ENCODE measurements at regions not wholly inside any gene's neighbourhood (a gene's known extent, or its start where the extent isn't known, plus 50 kb on each side); places are given as distances from the start of the nearest gene placed in this dataset.
"Not testable (repeated sequence)": the region's sequence is repeated elsewhere in the genome, so short reads cannot be mapped to it uniquely, and the experiment has no call there.

DNA sequence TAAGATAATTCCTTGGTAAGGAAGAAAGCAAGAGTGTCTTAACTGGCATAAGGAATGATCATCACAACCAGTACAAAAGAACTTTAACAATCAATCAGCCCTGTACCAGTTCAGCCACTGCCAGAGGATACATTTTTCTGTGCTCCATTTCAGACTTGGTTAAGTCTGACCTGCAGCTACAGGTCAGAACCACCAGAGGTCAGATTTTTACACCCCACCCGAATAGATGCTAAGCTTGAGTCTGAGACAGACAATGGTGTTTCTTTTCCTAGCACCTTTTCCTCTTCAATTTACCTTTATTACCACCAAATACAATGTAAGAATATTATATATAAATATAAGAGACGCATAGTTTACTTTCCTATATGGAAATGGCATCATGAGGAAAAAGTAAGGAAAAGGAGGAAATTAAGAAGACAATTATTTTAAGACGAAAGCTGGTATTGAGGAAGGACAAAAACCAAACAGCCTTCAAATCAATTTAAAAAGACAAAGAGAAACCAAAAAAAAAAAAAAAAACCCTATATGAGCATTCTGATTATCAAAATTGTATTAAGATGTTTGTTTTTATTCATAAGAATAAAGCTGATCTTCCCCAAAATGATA lies 215.3 kb upstream of the TTC29 start:
- DNase-seq (ENCODE audit: low read depth), result peak; percentile 42

DNA sequence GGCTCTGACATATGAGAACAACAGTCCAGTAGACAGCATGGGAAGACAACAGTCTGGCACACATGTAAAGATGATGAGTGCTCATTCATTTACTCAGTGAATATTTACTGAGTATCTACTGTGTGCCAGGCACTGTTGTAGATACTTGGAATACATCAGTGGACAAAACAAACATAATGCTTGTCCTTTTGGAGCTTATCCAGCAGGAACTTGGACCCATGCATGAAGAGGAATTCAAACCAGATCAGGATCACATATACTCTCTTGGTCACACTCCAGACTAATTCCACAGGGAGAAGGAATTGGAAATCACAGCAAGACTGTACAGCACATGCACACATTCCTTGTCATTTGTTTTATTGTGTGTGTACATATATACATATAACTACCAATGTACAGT lies 217.6 kb upstream of the TTC29 start:
- DNase-seq (ENCODE audit: low read depth), result no peak

DNA sequence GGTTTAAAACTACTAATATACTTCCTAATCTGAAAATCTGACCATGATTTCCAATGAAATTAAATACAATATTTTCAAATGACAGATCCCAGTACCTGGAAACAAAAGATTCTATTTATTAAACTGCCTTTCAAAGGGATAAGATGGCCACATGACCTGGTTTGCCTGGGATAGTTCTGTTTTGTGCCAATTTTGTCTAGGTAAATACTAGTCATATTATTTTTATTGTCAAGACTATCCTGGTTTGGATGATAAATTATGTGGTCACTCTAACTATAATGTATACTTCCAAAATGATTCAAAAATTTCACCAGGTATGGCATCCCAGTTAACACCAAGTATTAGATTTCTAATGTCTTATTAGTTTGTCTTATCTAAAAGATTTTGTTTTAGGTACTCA lies 222.5 kb upstream of the TTC29 start:
- DNase-seq (ENCODE audit: low read depth), result not testable (repeated sequence)

DNA sequence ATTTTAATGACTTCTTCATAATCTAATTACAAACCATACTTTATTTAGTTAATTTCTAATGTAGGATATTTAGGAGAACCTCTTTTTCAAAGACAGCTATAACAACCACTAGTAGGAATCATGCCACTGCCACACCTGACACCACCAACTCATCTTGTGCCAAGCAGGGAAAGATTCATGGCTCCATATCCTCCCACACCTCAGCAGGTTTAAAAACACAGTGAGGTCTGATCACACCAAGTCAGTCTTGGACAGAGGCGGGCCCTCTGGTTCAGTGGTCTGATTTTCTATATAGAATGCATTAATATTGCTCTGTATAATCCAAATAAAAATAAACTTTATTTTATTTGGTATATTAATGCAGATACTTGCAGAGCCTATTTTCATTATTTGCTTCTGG lies 227.7 kb upstream of the TTC29 start:
- DNase-seq (ENCODE audit: low read depth), result no peak

DNA sequence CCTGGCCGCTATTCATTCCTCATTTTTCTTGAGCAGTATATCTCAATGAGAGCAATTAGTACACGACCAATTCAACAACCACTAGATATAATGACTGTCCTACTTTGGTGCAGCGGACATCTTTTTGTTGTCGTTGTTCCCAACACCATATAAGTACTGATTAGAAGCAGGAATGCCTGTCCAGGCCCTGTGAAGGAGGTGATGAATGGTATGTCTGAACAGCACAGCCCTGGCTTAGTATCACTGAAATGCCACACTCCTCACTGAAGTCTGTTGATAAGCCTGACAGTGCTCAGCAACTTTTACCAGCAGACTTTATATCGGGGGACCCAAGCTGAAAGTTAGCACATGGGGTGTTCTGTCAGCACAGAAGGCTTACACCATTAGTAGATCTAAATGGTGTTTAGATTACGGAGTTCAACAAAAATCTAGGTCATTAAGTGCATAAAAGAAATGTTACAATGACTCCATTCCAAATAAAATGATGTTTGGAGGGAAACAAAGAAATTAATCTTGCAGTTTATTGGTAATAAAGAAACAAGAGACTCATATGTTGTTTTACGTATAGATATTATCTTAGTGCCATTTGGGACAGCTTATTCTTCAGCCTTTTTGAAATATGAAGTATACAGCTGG lies 228.3 kb upstream of the TTC29 start:
- DNase-seq (ENCODE audit: low read depth), result no peak

DNA sequence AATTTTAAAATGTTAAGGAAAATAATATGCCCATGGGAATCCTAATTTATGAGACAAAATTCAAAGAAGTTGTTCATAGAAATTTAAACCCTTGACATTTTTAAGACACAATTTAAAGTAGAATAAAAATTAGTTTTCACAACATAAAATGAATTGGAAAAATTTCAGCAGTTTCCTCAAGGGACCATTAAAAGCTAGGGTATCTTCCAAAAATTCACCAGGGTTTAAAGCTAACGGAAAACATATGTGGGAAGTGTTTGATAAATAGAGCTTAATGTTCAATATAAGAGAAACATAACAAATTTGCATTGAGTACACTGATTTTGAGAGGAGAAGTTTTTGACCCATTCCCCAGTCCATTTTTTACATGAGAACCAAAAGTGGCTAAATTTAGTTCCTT lies 228.9 kb upstream of the TTC29 start:
- no peak for DNase-seq (ENCODE audit: low read depth)

DNA sequence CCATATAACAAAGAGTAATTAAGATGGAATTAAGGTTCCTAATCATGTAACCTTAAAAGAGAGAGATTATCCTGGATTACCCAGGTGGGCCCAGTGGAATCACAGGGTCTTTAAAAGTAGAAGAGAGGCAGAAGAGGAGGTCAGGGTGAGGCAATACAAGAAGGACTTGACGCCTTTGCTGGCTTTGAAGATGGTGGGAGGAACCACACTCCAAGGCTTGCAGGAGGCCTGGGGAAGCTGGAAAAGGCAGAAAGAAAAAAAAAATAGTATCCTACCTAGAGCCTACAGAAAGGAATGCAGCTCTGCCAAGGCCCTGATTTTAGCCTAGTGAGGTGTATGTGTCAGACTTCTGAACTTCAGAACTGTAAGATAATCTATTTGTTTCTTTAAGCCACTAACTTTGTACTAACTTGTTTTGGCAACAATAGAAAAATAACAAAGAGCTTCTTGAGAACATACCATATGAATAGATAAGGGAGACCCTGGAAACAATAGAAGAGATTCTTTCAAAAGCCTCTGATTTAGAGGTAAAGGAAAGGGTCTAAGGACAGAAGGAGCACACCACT lies 229.9 kb upstream of the TTC29 start:
- DNase-seq (ENCODE audit: low read depth), result no peak

DNA sequence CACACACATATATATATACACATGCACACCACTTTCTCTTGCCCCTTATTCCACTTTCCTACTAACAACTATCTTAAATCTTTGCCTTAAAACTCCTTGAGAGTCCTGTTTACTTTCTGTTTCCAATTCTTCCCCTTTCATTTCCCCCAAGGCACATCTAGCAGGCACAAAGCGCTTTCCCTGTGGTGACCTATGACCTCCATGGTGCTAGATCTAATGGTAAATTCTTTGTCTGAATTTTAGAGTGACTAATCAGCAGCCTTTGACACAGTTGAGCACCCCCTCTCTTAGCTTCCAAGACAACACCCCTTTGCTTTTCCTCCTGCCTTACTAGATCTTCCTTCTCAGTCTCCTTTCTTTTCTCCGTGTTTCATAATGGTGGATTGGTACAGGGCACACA lies 236.4 kb upstream of the TTC29 start:
- peak; percentile 31 for DNase-seq (ENCODE audit: low read depth)

DNA sequence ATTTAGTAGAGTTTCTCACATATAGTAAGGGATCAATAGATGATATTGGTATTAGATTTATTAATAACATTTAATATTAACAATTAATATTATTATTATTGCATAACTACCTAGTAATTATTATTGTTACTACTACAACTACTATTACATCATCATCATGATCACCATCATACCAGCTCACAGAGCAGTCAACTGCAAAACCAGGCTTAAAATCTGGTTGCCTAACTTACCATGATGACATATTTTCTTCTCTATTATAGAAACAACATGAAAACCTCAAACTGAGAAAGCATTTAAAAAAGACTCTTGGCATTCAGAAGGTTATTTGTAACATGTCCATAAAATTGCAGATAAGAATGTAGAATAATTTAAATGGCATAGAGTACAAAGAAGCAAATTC lies 247.0 kb upstream of the TTC29 start:
- DNase-seq (ENCODE audit: low read depth), result no peak

DNA sequence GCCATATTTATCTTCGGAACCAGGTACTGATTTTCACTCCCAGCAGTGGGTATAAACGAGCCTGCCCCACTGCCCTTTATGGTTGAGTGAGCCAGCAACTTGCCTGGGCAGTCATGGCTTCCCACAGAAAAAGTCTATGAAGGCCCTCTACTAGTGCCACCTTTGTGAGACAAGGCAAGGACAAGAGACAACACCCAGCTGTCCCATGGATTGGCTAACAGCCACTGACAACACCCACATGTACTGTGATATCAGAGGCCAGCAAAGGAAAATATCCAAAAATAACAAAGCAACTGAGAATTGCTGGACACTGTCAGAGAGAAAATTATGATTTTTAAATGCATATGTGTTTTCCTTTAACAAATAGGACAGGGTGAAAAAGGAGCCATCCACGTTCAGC lies 248.4 kb upstream of the TTC29 start:
- no peak for DNase-seq (ENCODE audit: low read depth)

DNA sequence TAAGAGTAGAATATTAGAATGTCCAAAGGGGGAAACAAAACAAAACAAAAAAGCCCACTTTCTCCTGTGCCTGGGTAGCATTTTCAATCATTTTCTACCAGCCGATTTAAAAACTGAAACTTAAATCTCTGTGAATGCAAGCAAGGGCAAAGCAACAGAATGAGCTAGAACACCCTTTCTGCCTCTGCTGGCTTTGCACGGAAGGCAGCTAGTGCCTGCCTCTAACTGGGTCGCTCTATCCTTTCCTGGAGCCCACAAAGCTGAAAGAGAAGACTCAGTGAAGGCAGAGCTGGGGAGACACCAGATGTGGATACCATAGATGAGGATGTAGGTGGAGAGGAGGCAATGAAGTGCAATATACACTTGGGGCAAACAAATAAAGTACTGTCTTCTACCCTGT lies 248.9 kb upstream of the TTC29 start:
- no peak for DNase-seq (ENCODE audit: low read depth)

DNA sequence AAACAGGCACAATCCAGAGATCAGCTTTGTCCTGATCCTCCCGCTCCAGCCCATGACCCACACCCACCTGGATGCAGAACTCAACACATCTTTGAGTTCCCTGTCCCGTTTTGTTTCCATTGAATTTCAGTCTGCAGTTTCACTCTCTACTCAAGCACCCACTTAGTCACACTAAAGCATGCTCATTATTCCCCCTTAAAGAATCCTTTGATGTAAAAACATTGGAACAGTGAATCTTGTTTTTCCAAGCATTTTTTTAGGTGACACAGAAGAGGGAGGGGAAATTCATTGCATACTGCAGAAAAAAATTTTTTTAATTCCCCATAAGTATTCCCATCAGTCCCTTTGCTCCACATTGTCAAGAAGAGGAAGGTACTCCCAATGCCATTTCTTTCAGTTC lies 249.7 kb upstream of the TTC29 start:
- DNase-seq (ENCODE audit: low read depth), result no peak

DNA sequence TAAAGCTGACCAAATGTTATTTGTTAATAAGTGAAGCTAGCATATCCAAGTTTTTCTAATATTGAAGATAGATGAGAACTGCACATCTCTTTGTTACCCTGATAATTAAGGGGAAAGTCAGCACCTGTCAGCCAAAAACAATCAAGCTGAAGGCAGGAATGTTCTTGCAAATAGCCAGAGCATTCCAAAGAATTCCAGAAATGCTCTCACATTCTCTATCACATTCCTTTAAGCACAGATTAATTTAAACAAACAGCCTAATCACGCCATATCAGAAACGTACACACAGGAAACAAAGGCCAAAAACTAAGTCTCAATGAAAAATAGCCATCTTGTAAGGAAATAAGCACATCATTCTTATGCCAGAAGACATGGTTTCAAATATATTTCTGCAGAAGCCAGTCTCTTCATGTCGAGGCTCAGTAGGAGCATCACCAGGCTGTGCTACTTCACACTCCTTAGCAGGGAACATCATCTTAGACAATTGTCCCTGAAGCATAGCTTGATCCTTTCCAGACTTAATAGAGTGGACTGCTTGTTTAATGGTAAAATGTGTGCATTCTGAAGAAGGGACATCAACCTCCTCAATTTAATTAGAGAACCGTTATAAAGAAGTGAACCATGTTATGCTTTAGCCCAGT lies 252.9 kb upstream of the TTC29 start:
- no peak for DNase-seq (ENCODE audit: low read depth)

DNA sequence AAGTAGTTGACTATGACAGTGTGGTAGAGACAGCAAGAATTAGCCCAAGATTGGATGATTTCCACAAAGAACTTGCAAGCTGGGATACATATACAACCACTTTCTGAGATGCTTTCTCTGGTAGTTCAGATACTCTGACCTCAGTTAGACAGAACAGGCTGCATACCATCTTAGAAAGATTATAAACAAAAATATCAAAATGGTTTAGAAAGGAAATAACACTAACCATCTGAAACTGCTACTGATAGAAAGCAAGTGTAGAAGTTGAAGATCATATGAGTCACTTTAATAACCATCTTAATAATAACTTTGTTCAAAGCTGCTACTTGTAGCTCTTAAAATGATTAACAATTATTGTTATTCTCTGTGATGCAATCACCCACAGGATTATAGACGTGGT lies 255.4 kb upstream of the TTC29 start:
- DNase-seq (ENCODE audit: low read depth), result no peak

DNA sequence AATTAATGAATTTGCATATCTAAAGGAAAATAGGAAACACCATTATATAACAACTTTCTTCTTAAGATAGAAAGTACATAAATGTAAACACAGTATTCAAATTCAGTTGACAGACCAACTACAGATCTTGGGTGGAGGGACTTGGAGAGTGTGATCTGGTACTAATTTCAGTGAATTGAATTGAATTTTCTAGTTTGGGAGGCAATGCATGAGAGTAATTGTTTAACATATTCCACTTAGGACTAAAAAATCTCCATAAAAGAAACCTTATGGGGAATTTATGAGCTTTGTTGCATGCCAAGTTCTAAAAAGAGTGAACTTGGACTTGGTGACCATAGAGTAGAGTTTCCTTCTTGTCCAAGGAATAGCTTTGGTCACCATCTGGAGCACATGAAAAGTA lies 261.1 kb upstream of the TTC29 start:
- no peak for DNase-seq (ENCODE audit: low read depth)

DNA sequence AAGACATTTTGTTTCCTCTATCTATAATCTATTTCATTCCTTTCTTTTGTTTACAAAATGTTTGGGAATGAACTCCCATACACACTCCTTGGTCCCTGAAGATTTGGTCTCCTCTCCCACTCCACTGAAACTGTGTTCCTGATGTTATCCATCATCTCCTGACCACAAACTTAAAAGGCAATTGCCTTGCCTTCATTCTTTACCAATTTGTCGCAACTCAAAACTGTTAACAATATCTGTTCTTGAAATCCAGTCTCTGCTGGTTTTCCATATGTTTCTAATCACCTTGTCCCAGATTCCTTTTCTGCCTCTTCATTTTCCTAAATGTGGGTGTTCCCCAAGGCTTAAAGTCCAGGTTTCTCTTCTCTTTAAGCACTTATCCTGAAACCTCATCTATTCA lies 262.2 kb upstream of the TTC29 start:
- no peak for DNase-seq (ENCODE audit: low read depth)

DNA sequence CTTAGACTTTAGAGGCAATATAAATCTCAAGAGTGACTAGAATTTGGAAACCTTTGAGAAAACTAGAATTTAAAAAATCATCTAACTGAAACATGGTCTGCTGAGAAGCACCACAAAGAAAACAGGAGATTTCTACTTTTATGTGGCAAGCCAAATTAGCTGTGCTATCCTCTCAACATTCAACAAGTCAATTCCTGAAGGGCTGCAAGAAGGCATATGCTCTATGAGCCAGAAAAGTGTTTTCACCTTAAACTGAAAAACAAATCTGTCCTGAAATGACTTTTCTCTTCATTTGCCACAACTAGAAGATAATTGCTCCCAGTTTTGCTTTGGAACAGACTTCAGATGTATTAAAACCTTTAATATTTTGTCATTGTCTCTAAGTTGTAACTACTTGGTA lies 263.2 kb upstream of the EDNRA start:
- no peak for DNase-seq (ENCODE audit: low read depth)

DNA sequence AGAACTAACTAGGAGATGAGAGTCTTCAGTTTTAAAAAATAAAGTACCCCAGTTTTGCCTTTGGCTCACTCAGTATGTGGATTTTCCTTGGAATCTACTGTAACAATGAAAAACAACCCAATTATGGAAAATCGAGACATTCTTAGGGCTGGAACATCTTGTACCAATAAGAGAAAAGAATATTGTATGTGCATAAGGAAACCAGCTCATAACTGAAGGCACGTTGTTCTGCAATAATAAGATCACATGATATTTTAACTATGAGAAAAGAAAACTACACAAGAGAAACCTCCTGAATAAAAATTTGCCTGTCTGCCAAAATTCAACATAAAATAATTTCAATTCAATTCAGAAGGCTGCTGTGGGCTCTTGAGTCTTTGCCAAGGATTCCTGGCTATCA lies 261.8 kb upstream of the EDNRA start:
- no peak for DNase-seq (ENCODE audit: low read depth)

DNA sequence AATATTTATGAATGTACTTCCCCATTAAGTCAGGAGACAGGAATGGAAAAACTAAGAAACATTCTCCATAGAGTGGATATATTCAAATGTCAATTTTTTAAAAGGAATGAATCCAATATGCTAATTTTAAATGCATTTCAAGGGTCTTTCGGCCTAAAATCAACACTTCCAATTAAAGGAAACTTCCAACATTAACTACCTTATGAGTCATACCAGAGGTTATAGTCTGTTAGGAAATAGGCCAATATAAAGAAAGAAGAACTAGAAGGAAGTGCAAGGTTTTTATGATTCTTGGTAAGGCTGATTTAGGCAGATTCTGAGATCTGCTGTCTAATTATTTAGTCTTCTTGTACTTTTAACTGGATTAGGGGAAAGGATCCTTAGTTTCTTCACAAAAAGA lies 260.1 kb upstream of the EDNRA start:
- no peak for DNase-seq (ENCODE audit: low read depth)

DNA sequence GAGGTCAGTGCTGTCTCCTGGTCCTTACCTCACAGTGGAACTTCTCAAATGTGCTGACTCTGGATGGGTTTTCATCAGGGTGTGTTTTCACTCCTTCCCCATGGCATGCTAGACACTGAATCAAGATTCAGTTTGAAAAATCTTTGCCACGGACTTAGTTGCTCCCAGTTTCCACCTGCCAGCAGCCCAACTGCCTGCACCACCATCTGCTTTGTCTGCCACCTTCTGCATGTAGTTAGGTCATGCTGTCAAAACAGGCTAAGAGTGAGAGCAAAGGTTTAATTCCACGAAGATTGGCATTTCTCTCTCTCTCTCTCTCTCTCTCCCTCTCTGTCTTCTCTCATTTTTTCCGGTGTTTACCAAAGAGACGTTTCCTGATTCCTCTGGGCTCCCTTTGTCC lies 258.0 kb upstream of the EDNRA start:
- DNase-seq (ENCODE audit: low read depth), result no peak

DNA sequence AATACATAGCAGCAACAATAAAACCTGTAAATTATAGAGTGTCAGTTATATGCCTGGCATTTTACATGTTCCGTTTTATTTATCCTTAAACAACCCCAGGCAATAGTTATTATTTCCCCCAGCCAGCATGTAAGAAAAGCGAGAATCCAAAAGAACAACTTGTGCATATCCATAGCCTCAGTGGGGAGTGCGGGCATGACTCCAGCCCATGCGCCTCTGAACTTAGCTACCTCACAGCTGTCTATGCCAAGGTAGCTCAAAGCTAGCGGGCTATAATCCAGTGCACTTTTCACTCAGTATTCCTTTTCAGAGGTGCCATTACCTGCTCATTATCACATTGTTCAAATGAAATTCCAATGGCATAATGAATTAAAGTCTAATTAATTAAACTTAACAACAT lies 257.3 kb upstream of the EDNRA start:
- DNase-seq (ENCODE audit: low read depth), result no peak

DNA sequence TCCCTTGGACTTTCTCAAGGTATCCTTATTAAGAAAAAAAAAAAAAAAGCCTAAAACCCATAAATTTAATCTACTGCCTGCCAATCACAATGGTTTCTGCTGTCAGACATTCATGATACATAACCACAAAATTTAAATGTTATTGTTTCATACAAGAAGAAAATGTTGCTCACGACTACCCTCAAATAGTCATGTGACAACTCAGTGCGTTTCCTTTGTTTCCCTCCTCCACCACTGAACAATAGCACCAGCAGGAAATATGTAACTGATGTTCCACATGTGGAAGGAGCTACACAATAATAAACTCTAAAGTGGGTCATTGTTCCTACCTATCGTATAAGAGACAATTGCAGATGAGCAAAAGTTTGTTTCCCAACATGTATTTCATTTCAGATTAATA lies 244.1 kb upstream of the EDNRA start:
- DNase-seq (ENCODE audit: low read depth), result no peak

DNA sequence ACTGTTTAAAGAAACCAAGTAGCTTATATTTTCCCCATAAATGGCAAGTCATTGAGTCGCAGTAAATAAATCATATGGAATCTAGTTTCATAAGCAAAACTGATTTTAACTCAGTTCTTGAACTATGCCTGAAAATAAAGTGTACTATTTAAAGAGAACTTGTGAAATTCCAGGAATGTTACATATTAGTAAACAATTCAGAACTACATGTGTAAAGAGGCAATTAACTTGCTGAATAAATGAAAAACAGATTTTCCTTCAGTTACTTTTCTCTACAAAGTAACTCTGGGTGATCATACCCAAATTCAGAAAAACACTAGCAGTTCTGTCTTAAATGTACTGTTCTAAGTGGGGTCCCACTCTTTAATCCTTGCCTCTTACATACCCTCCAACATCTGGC lies 236.1 kb upstream of the EDNRA start:
- DNase-seq (ENCODE audit: low read depth), result no peak

Measured in RPMI7951 (cell line).